PC-3 (cell line): ENCODE measurements at regions not wholly inside any gene's neighbourhood (a gene's known extent, or its start where the extent isn't known, plus 50 kb on each side); places are given as distances from the start of the nearest gene placed in this dataset.

Experiments
- ATAC-seq: fragments of 200-7000 bp; cut with Tn5 transposase; 2 replicates; pipeline ENCODE4 v1.9.1; 2020; ENCODE audit warnings: mild to moderate bottlenecking, moderate library complexity
- BruUV-seq: library from RNA; stranded (reverse); fragments of 400-500 nt; replicated peaks from 2 replicates; lab custom pipeline; 2021; lab: Mats Ljungman, UMichigan
- CTCF ChIA-PET: fragments of 300-600 bp; sonication (Branson Sonifier 250); formaldehyde crosslinking; loops from one replicate; lab custom pipeline; 2022; ENCODE audit warnings: antibody characterized with exemption; lab: Charles Lee
- POLR2A ChIA-PET: fragments of 300-600 bp; sonication (Branson Sonifier 250); formaldehyde crosslinking; loops from one replicate; lab custom pipeline; 2022; ENCODE audit warnings: antibody characterized with exemption; ENCODE audit not compliant: unreplicated experiment; lab: Charles Lee
- DNase-seq: peaks from one replicate; pipeline ENCODE4 v3.0.0-alpha.2; 2015
- H2AFZ ChIP-seq: fragments of 300-600 bp; sonication (generic); 2 replicates; pipeline ENCODE4 v1.6.0; 2016; ENCODE audit warnings: antibody characterized with exemption, low read length
- H3F3A ChIP-seq: fragments of 300-600 bp; sonication (generic); one replicate; pipeline ENCODE4 v1.6.0; 2017; ENCODE audit warnings: antibody characterized with exemption, low read length, control low read depth, mild to moderate bottlenecking; ENCODE audit not compliant: unreplicated experiment
- H3K27ac ChIP-seq: fragments of 300-600 bp; sonication (generic); 2 replicates; pipeline ENCODE4 v1.5.1; 2016; ENCODE audit warnings: mild to moderate bottlenecking, low read length
- H3K27me3 ChIP-seq: fragments of 300-600 bp; sonication (generic); 2 replicates; pipeline ENCODE4 v1.6.1; 2016; ENCODE audit warnings: low read length, mixed read lengths
- H3K36me3 ChIP-seq: fragments of 300-600 bp; sonication (generic); 2 replicates; pipeline ENCODE4 v1.6.1; 2016; ENCODE audit warnings: low read depth, mixed run types, low read length, mixed read lengths
- H3K4me1 ChIP-seq: fragments of 300-600 bp; sonication (generic); 2 replicates; pipeline ENCODE4 v1.5.1; 2016; ENCODE audit warnings: low read length; ENCODE audit not compliant: insufficient read depth
- H3K4me2 ChIP-seq: fragments of 300-600 bp; sonication (generic); 2 replicates; pipeline ENCODE4 v1.6.0; 2016; ENCODE audit warnings: low read length
- H3K4me3 ChIP-seq: fragments of 300-600 bp; sonication (generic); 2 replicates; pipeline ENCODE4 v1.5.1; 2016; ENCODE audit warnings: mild to moderate bottlenecking, low read length, mixed read lengths
- H3K79me2 ChIP-seq: fragments of 300-600 bp; sonication (generic); 2 replicates; pipeline ENCODE4 v1.6.1; 2017; ENCODE audit warnings: low read length, mixed read lengths
- H3K9ac ChIP-seq: fragments of 300-600 bp; sonication (generic); 2 replicates; pipeline ENCODE4 v1.6.0; 2016; ENCODE audit warnings: mild to moderate bottlenecking, low read length
- H3K9me2 ChIP-seq: fragments of 300-600 bp; sonication (generic); replicated peaks from 2 replicates; pipeline ENCODE4 v1.6.1; 2016; ENCODE audit warnings: mixed run types, low read length, mixed read lengths
- H3K9me3 ChIP-seq: fragments of 300-600 bp; sonication (generic); 2 replicates; pipeline ENCODE4 v1.6.1; 2016; ENCODE audit warnings: low read length, mixed read lengths
- H4K20me1 ChIP-seq: fragments of 300-600 bp; sonication (generic); 2 replicates; pipeline ENCODE4 v1.6.1; 2016; ENCODE audit warnings: low read length, mixed read lengths
- CTCF ChIP-seq: fragments of 300-600 bp; sonication (generic); conservative IDR thresholded peaks from 2 replicates; pipeline ENCODE4 v1.5.1; 2017; ENCODE audit warnings: antibody characterized with exemption, low read depth, mild to moderate bottlenecking, low read length
- EZH2 ChIP-seq: fragments of 300-600 bp; sonication (generic); IDR thresholded peaks from one replicate; pipeline ENCODE4 v1.6.1; 2017; ENCODE audit warnings: antibody characterized with exemption, mild to moderate bottlenecking, low read length; ENCODE audit not compliant: unreplicated experiment
- EZH2phosphoT487 ChIP-seq: fragments of 300-600 bp; sonication (generic); IDR thresholded peaks from 2 replicates; pipeline ENCODE4 v1.6.1; 2018; ENCODE audit warnings: mild to moderate bottlenecking, antibody characterized with exemption, low read length, borderline replicate concordance
- intact Hi-C: fragments of 100-400 bp; cut with micrococcal nuclease; formaldehyde crosslinking; loops from 2 replicates; pipeline ENCODE4 v1.9.0; 2023

- BruUV-seq = no TSS peak
Observed at GRCh38 chr2:61705625-61706024, 148.2 kb downstream of the FAM161A start.

GRCh38 chr2:61704364-61704763 is 149.5 kb downstream of the FAM161A start:
- intact Hi-C loops = no loop called here
- no peak for ATAC-seq
- Histone ChIP-seq H4K20me1 (no peaks in the 10 kb centered on the region), H3F3A (peaks cover 3% of the 10 kb centered on the region), H3K27ac (no peak overlapping the region), H3K4me1 (peaks cover 5% of the 10 kb centered on the region; the same call in 1 of the 2 replicates), H3K4me3 (no peak overlapping the region), H2AFZ (no peak overlapping the region), H3K36me3 (no peaks in the 10 kb centered on the region), H3K9ac (no peak overlapping the region), H3K4me2 (no peak overlapping the region), H3K9me3 (no peaks in the 10 kb centered on the region), H3K27me3 (no peaks in the 10 kb centered on the region), H3K79me2 (no peaks in the 10 kb centered on the region), H3K9me2 (no peaks in the 10 kb centered on the region)
- ChIA-PET POLR2A (no interaction called here), CTCF (no interaction called here)
- no peak for TF ChIP-seq CTCF
- TF ChIP-seq EZH2phosphoT487 = no peak
- no peak for TF ChIP-seq EZH2
- DNase-seq = no peak
- no TSS peak for BruUV-seq

More at GRCh38 chr2:61705625-61706024, 148.2 kb downstream of the FAM161A start:
- Histone ChIP-seq H3K27me3 (no peaks in the 10 kb centered on the region), H3K4me1 (peaks cover 5% of the 10 kb centered on the region; the same call in 1 of the 2 replicates), H3K27ac (no peak overlapping the region), H3K9me2 (no peaks in the 10 kb centered on the region), H4K20me1 (no peaks in the 10 kb centered on the region), H3F3A (peaks cover 3% of the 10 kb centered on the region), H2AFZ (no peak overlapping the region), H3K4me3 (no peak overlapping the region), H3K9me3 (no peaks in the 10 kb centered on the region), H3K79me2 (no peaks in the 10 kb centered on the region), H3K4me2 (no peak overlapping the region), H3K36me3 (no peaks in the 10 kb centered on the region), H3K9ac (no peak overlapping the region)
- POLR2A ChIA-PET = no interaction called here
- CTCF ChIA-PET = no interaction called here
- intact Hi-C loops = loop anchor here (5.0 kb wide), 1 partner anchor 87 kb away; no protein-coding TSS in a partner anchor
- ATAC-seq (no peak), DNase-seq (no peak)
- TF ChIP-seq EZH2phosphoT487 (no peak), CTCF (no peak), EZH2 (no peak)

- TF ChIP-seq EZH2phosphoT487 (no peak), EZH2 (no peak), CTCF (no peak)
- H3F3A ChIP-seq = no peaks in the 10 kb centered on the region
- DNase-seq (no peak), ATAC-seq (no peak)
- no peaks in the 10 kb centered on the region for H3K27me3 ChIP-seq
- no peak overlapping the region for H3K9ac ChIP-seq
- H4K20me1 ChIP-seq = no peaks in the 10 kb centered on the region
- H3K27ac ChIP-seq = no peak overlapping the region
- H2AFZ ChIP-seq = no peak overlapping the region
- no TSS peak for BruUV-seq
- no peaks in the 10 kb centered on the region for H3K9me2 ChIP-seq
- no peak overlapping the region for H3K4me3 ChIP-seq
- no peaks in the 10 kb centered on the region for H3K36me3 ChIP-seq
- intact Hi-C loops = no loop called here
- POLR2A ChIA-PET = no interaction called here
- H3K9me3 ChIP-seq = no peaks in the 10 kb centered on the region
- no peaks in the 10 kb centered on the region for H3K79me2 ChIP-seq
- no peaks in the 10 kb centered on the region for H3K4me1 ChIP-seq
- H3K4me2 ChIP-seq = no peak overlapping the region
- CTCF ChIA-PET = no interaction called here
Observed at GRCh38 chr2:61702088-61702467, 151.8 kb downstream of the FAM161A start.
